ENCODE measurements at regions not wholly inside any gene's neighbourhood (a gene's known extent, or its start where the extent isn't known, plus 50 kb on each side); places are given as distances from the start of the nearest gene placed in this dataset.

GRCh38 chr18:60099709-60100108, 199.9 kb downstream of the PMAIP1 start:
- TF ChIP-seq CTCF (IDR thresholded peaks at IDR 0.05; ENCODE audit: insufficient read depth, low read length) = no peak
- TF ChIP-seq POLR2AphosphoS5 (IDR thresholded peaks at IDR 0.05; ENCODE audit: low read depth) = no peak
- TF ChIP-seq REST (IDR thresholded peaks at IDR 0.05; ENCODE audit: insufficient replicate concordance, low read depth) = no peak

Data from HL-60 (cell line).